Keratinocyte (primary cell): ENCODE measurements at regions not wholly inside any gene's neighbourhood (a gene's known extent, or its start where the extent isn't known, plus 50 kb on each side); places are given as distances from the start of the nearest gene placed in this dataset.

Source experiments
- DNase-seq: peaks from one replicate; pipeline ENCODE4 v3.0.0-alpha.2; 2011; ENCODE audit warnings: low read depth, missing footprints, low spot score
- FAIRE-seq: peaks from 2 replicates; lab custom pipeline; 2011; peaks lifted over from hg19 to GRCh38; lab: Jason Lieb, UNC
- H2AFZ ChIP-seq: 2 replicates; pipeline ENCODE4 v1.6.0; 2012; ENCODE audit warnings: low read length, control low read depth, inconsistent platforms; ENCODE audit not compliant: control insufficient read depth
- H3K27ac ChIP-seq: 2 replicates; pipeline ENCODE4 v1.5.1; 2011; ENCODE audit warnings: low read length; ENCODE audit not compliant: control insufficient read depth, insufficient read depth
- H3K27me3 ChIP-seq: 3 replicates; pipeline ENCODE4 v1.6.0; 2011; ENCODE audit warnings: low read length; ENCODE audit not compliant: control insufficient read depth, insufficient read depth; ENCODE audit errors: extremely low read depth
- H3K36me3 ChIP-seq, 2 experiments: 2 replicates in 1 of 2; 3 replicates in 1 of 2; pipeline ENCODE4 v1.5.1; 2011; ENCODE audit warnings: low read length in 2 of 2, mild to moderate bottlenecking in 1 of 2; ENCODE audit not compliant: control insufficient read depth in 2 of 2, insufficient read depth in 2 of 2; ENCODE audit errors: extremely low read depth in 1 of 2
- H3K4me1 ChIP-seq: 3 replicates; pipeline ENCODE4 v1.5.1; 2011; ENCODE audit warnings: low read length; ENCODE audit not compliant: control insufficient read depth, insufficient read depth; ENCODE audit errors: extremely low read depth
- H3K4me2 ChIP-seq: 3 replicates; pipeline ENCODE4 v1.6.0; 2011; ENCODE audit warnings: low read depth, low read length; ENCODE audit not compliant: control insufficient read depth, insufficient read depth; ENCODE audit errors: extremely low read depth
- H3K4me3 ChIP-seq, 3 experiments: fragments of 200-600 bp in 1 of 3; sonication (generic) in 1 of 3; 2 replicates in 2 of 3; 3 replicates in 1 of 3; pipeline ENCODE4 v1.5.1; 2011 to 2016; ENCODE audit warnings: low read length in 3 of 3, mild to moderate bottlenecking in 3 of 3, control low read depth in 2 of 3, inconsistent platforms in 1 of 3, low read depth in 1 of 3, mixed read lengths in 1 of 3, mixed run types in 1 of 3, moderate library complexity in 1 of 3; ENCODE audit not compliant: control insufficient read depth in 2 of 3, insufficient read depth in 2 of 3; ENCODE audit errors: extremely low read depth in 1 of 3
- H3K79me2 ChIP-seq: 2 replicates; pipeline ENCODE4 v1.6.0; 2012; ENCODE audit warnings: low read length; ENCODE audit not compliant: control insufficient read depth, insufficient read depth
- H3K9ac ChIP-seq: 3 replicates; pipeline ENCODE4 v1.6.0; 2011; ENCODE audit warnings: low read length; ENCODE audit not compliant: control insufficient read depth, insufficient read depth; ENCODE audit errors: extremely low read depth
- H3K9me1 ChIP-seq: 3 replicates; pipeline ENCODE4 v1.6.0; 2011; ENCODE audit warnings: low read length; ENCODE audit not compliant: control insufficient read depth, insufficient read depth; ENCODE audit errors: extremely low read depth
- H3K9me3 ChIP-seq: 2 replicates; pipeline ENCODE4 v1.5.1; 2012; ENCODE audit warnings: low read depth, low read length; ENCODE audit not compliant: control insufficient read depth
- H4K20me1 ChIP-seq: 3 replicates; pipeline ENCODE4 v1.6.0; 2011; ENCODE audit warnings: low read length; ENCODE audit not compliant: control insufficient read depth, insufficient read depth; ENCODE audit errors: extremely low read depth
- CTCF ChIP-seq, 3 experiments: IDR thresholded peaks in 1 of 3; conservative IDR thresholded peaks in 1 of 3; optimal IDR thresholded peaks in 1 of 3; 2 replicates in 2 of 3; 3 replicates in 1 of 3; pipeline versions ENCODE3 to v1.5.1; 2011; ENCODE audit warnings: low read length in 3 of 3, mild to moderate bottlenecking in 3 of 3, moderate library complexity in 2 of 3, control low read depth in 1 of 3, inconsistent platforms in 1 of 3; ENCODE audit not compliant: insufficient read depth in 2 of 3; ENCODE audit errors: extremely low read depth in 1 of 3
- EZH2 ChIP-seq: IDR thresholded peaks from one replicate; pipeline ENCODE4 v1.6.1; 2012; ENCODE audit warnings: inconsistent platforms, mild to moderate bottlenecking, low read length, moderate library complexity
- dilution Hi-C: fragments of 300-500 bp; cut with MboI; formaldehyde crosslinking; loops from one replicate; pipeline ENCODE4 v1.7.0; 2020; ENCODE audit warnings: low sequenced_read_pairs; ENCODE audit not compliant: extremely low pct_ligation_motif_present

GRCh38 chr11:70727021-70727420 is 328.7 kb downstream of the CTTN start:
- no peaks in the 10 kb centered on the region for H3K9me3 ChIP-seq
- H4K20me1 ChIP-seq, result no peaks in the 10 kb centered on the region
- H3K27me3 ChIP-seq, result no peaks in the 10 kb centered on the region
- dilution Hi-C loops, result no loop called here
- no peak for DNase-seq
- no peak overlapping the region for H2AFZ ChIP-seq
- FAIRE-seq, result no peak
- H3K4me1 ChIP-seq, result no peaks in the 10 kb centered on the region
- H3K27ac ChIP-seq, result no peak overlapping the region
- no peak overlapping the region for H3K4me3 ChIP-seq
- no peaks in the 10 kb centered on the region for H3K79me2 ChIP-seq
- no peak overlapping the region for H3K4me2 ChIP-seq
- H3K9me1 ChIP-seq, result no peaks in the 10 kb centered on the region
- H3K36me3 ChIP-seq, result no peaks in the 10 kb centered on the region
- TF ChIP-seq CTCF (optimal IDR thresholded peaks at IDR 0.05 in 1 of 3, IDR thresholded peaks at IDR 0.05 in 1 of 3, conservative IDR thresholded peaks at IDR 0.05 in 1 of 3; ENCODE audit: extremely low read depth in 1 of 3, insufficient read depth in 2 of 3, low read length in 3 of 3) (no peak), EZH2 (no peak)
- no peak overlapping the region for H3K9ac ChIP-seq

- Histone ChIP-seq H3K4me2 (no peak overlapping the region), H3K27me3 (no peaks in the 10 kb centered on the region), H3K4me3 (no peak overlapping the region), H4K20me1 (no peaks in the 10 kb centered on the region), H3K9me3 (no peaks in the 10 kb centered on the region), H3K4me1 (no peaks in the 10 kb centered on the region), H3K36me3 (no peaks in the 10 kb centered on the region), H3K79me2 (no peaks in the 10 kb centered on the region), H3K27ac (no peak overlapping the region), H3K9me1 (no peaks in the 10 kb centered on the region), H2AFZ (no peak overlapping the region), H3K9ac (no peak overlapping the region)
- FAIRE-seq (no peak), DNase-seq (no peak)
- no peak for TF ChIP-seq CTCF (optimal IDR thresholded peaks at IDR 0.05 in 1 of 3, IDR thresholded peaks at IDR 0.05 in 1 of 3, conservative IDR thresholded peaks at IDR 0.05 in 1 of 3; ENCODE audit: extremely low read depth in 1 of 3, insufficient read depth in 2 of 3, low read length in 3 of 3)
- no peak for TF ChIP-seq EZH2
- dilution Hi-C loops, result no loop called here
These were observed 329.7 kb downstream of the CTTN start for GRCh38 chr11:70727899-70728620.
